GM18505 (cell line): ENCODE measurements at regions not wholly inside any gene's neighbourhood (a gene's known extent, or its start where the extent isn't known, plus 50 kb on each side); places are given as distances from the start of the nearest gene placed in this dataset.
"Not testable (repeated sequence)": the region's sequence is repeated elsewhere in the genome, so short reads cannot be mapped to it uniquely, and the experiment has no call there.

ENCODE experiments used
- ATAC-seq: cut with Tn5 transposase; IDR thresholded peaks from one replicate; pipeline ENCODE4 v1.9.1; 2021; ENCODE audit not compliant: unreplicated experiment
- POLR2A ChIP-seq: IDR thresholded peaks from 4 replicates; pipeline ENCODE4 v1.6.1; 2011; ENCODE audit warnings: borderline replicate concordance; ENCODE audit not compliant: insufficient read depth, insufficient read length; ENCODE audit errors: extremely low read depth

GRCh38 chr14:89743828-89744227 lies 210.7 kb downstream of the EFCAB11 start:
- no peak for ATAC-seq

GRCh38 chr14:89740241-89740640 lies 214.3 kb downstream of the EFCAB11 start:
- ATAC-seq: no peak
- TF ChIP-seq POLR2A: no peak

More at GRCh38 chr14:89743828-89744227, 210.7 kb downstream of the EFCAB11 start:
- TF ChIP-seq POLR2A: no peak

- no peak for TF ChIP-seq POLR2A
- no peak for ATAC-seq
These were observed 217.6 kb downstream of the EFCAB11 start for GRCh38 chr14:89736881-89737280.

GRCh38 chr14:89731396-89731933 lies 223.1 kb downstream of the EFCAB11 start:
- no peak for ATAC-seq
- no peak for TF ChIP-seq POLR2A

GRCh38 chr14:89730687-89731086 lies 223.8 kb downstream of the EFCAB11 start:
- no peak for ATAC-seq
- no peak for TF ChIP-seq POLR2A

GRCh38 chr14:89728964-89729363 lies 225.6 kb downstream of the EFCAB11 start:
- no peak for ATAC-seq
- TF ChIP-seq POLR2A: no peak

- ATAC-seq: not testable (repeated sequence)
These were observed 228.3 kb downstream of the EFCAB11 start for GRCh38 chr14:89726226-89726625.

GRCh38 chr14:89724628-89724960 lies 229.9 kb downstream of the EFCAB11 start:
- TF ChIP-seq POLR2A: no peak
- no peak for ATAC-seq

GRCh38 chr14:89723930-89724627 lies 230.5 kb downstream of the EFCAB11 start:
- TF ChIP-seq POLR2A: no peak
- ATAC-seq: no peak

- no peak for ATAC-seq
- TF ChIP-seq POLR2A: no peak
These were observed 232.6 kb downstream of the EFCAB11 start for GRCh38 chr14:89721956-89722355.

GRCh38 chr14:89720741-89721729 lies 233.5 kb downstream of the EFCAB11 start:
- peak; percentile 74 for ATAC-seq
- no peak for TF ChIP-seq POLR2A

GRCh38 chr14:89720076-89720687 lies 234.3 kb downstream of the EFCAB11 start:
- no peak for TF ChIP-seq POLR2A
- no peak for ATAC-seq

GRCh38 chr14:89719366-89720075 lies 235.0 kb downstream of the EFCAB11 start:
- no peak for ATAC-seq
- no peak for TF ChIP-seq POLR2A
